GM12875 (cell line): ENCODE measurements at regions not wholly inside any gene's neighbourhood (a gene's known extent, or its start where the extent isn't known, plus 50 kb on each side); places are given as distances from the start of the nearest gene placed in this dataset.
"Not testable (repeated sequence)": the region's sequence is repeated elsewhere in the genome, so short reads cannot be mapped to it uniquely, and the experiment has no call there.

Experiments used
- H3K4me3 ChIP-seq: one replicate; pipeline ENCODE4 v1.5.1; 2011; ENCODE audit warnings: low read depth, low read length, control low read depth
- TF ChIP-seq, protein P1 (sequence below): IDR thresholded peaks from 2 replicates; pipeline ENCODE4 v1.5.1; 2011; ENCODE audit warnings: low read depth, mild to moderate bottlenecking, control low read depth, inconsistent platforms, low read length, moderate library complexity, borderline replicate concordance; ENCODE audit not compliant: insufficient read depth

GRCh38 chr18:60188958-60189357 is 183.6 kb downstream of the MC4R start:
- H3K4me3 ChIP-seq = no peak overlapping the region
- TF ChIP-seq, protein P1, sequence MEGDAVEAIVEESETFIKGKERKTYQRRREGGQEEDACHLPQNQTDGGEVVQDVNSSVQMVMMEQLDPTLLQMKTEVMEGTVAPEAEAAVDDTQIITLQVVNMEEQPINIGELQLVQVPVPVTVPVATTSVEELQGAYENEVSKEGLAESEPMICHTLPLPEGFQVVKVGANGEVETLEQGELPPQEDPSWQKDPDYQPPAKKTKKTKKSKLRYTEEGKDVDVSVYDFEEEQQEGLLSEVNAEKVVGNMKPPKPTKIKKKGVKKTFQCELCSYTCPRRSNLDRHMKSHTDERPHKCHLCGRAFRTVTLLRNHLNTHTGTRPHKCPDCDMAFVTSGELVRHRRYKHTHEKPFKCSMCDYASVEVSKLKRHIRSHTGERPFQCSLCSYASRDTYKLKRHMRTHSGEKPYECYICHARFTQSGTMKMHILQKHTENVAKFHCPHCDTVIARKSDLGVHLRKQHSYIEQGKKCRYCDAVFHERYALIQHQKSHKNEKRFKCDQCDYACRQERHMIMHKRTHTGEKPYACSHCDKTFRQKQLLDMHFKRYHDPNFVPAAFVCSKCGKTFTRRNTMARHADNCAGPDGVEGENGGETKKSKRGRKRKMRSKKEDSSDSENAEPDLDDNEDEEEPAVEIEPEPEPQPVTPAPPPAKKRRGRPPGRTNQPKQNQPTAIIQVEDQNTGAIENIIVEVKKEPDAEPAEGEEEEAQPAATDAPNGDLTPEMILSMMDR = no peak

- H3K4me3 ChIP-seq = no peak overlapping the region
- TF ChIP-seq, protein P1 = no peak
These were observed 190.4 kb downstream of the MC4R start for GRCh38 chr18:60182223-60182622.

- H3K4me3 ChIP-seq = no peak overlapping the region
- TF ChIP-seq, protein P1 = no peak
These were observed 191.9 kb downstream of the MC4R start for GRCh38 chr18:60180671-60181070.

DNA sequence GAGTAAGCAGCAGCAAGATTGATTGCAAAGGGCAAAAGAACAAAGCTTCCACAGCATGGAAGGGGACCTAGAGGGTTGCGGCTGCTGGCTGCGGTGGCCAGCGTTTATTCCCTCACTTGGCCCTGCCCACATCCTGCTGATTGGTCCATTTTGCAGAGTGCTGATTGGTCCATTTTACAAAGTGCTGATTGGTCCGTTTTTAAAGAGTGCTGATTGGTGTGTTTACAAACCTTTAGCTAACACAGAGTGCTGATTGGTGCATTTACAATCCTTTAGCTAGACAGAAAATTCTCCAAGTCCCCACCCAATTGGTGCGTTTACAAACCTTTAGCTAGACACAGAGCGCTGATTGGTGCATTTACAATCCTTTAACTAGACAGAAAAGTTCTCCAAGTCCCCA is 194.4 kb downstream of the MC4R start:
- not testable (repeated sequence) for H3K4me3 ChIP-seq

GRCh38 chr18:60176259-60176658 is 196.3 kb downstream of the MC4R start:
- H3K4me3 ChIP-seq = no peak overlapping the region
- TF ChIP-seq, protein P1 = no peak

DNA sequence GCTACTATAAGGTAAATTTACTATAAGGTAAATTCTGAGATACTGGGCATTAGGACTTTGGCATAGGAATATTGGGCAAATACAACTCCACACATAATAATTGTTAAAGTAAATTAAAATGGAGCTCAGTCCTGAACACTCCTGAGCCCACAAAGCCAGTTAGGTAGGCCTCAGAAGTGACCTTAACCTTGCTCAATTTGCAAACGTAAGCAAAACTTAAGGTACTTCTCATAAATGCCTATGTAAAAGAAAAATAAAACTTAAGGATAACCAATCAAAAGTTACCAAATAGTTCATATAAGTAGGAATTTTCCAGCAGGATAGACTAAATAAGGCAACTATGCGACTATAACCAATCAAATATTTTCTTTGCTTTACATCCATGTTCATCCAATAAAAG is 197.7 kb downstream of the MC4R start:
- TF ChIP-seq, protein P1 = no peak
- no peak overlapping the region for H3K4me3 ChIP-seq

DNA sequence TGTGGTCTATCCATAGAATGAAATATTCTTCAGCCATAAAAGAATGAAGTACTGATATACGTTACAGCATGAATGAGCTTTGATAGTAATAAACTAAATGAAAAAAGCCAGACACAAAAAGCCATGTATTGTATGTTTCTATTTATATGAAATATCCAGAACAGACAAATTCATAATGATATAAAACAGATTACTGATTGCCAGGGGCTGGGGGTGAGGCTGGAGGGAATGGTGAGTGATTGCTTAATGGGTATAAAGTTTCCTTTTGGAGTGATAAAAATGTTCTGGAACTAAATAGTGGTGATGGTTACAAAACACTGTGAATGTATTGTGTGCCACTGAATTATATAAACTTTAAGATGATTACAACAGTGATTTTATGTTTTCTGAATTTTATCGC is 200.5 kb downstream of the MC4R start:
- no peak overlapping the region for H3K4me3 ChIP-seq
- TF ChIP-seq, protein P1 = no peak

GRCh38 chr18:60163622-60164021 is 209.0 kb downstream of the MC4R start:
- H3K4me3 ChIP-seq = no peak overlapping the region

More at GRCh38 chr18:60163622-60164021, 209.0 kb downstream of the MC4R start:
- TF ChIP-seq, protein P1 = no peak
